Parathyroid adenoma (tissue), 2 donors: ENCODE measurements at regions not wholly inside any gene's neighbourhood (a gene's known extent, or its start where the extent isn't known, plus 50 kb on each side); places are given as distances from the start of the nearest gene placed in this dataset.

Experiments used
- H2AFZ ChIP-seq: fragments of 300-600 bp; sonication (generic); one replicate; pipeline ENCODE4 v1.7.0; 2017; ENCODE audit warnings: antibody characterized with exemption, mild to moderate bottlenecking
- H3K27ac ChIP-seq: fragments of 300-600 bp; sonication (generic); one replicate; pipeline ENCODE4 v1.7.0; 2017
- H3K27me3 ChIP-seq: fragments of 300-600 bp; sonication (generic); one replicate; pipeline ENCODE4 v1.7.0; 2017; ENCODE audit warnings: low read length; ENCODE audit not compliant: control insufficient read depth, insufficient read depth
- H3K36me3 ChIP-seq: fragments of 300-600 bp; sonication (generic); one replicate; pipeline ENCODE4 v1.7.0; 2017; ENCODE audit warnings: low read length; ENCODE audit not compliant: control insufficient read depth, insufficient read depth
- H3K4me1 ChIP-seq: fragments of 300-600 bp; sonication (generic); one replicate; pipeline ENCODE4 v1.7.0; 2017; ENCODE audit warnings: control low read depth
- H3K4me2 ChIP-seq: fragments of 300-600 bp; sonication (generic); one replicate; pipeline ENCODE4 v1.7.0; 2017; ENCODE audit warnings: low read length
- H3K4me3 ChIP-seq: fragments of 300-600 bp; sonication (generic); one replicate; pipeline ENCODE4 v1.7.0; 2017; ENCODE audit warnings: low read depth, low read length
- H3K79me2 ChIP-seq: fragments of 300-600 bp; sonication (generic); one replicate; pipeline ENCODE4 v1.7.0; 2017; ENCODE audit warnings: control low read depth
- H3K9ac ChIP-seq: fragments of 300-600 bp; sonication (generic); one replicate; pipeline ENCODE4 v1.7.0; 2017; ENCODE audit warnings: mild to moderate bottlenecking
- H3K9me3 ChIP-seq: fragments of 300-600 bp; sonication (generic); one replicate; pipeline ENCODE4 v1.7.0; 2017; ENCODE audit warnings: low read length; ENCODE audit not compliant: control insufficient read depth
- TF ChIP-seq, protein P1 (sequence below): fragments of 300-600 bp; sonication (generic); IDR thresholded peaks from one replicate; pipeline ENCODE4 v1.7.0; 2017; ENCODE audit warnings: antibody characterized with exemption, mild to moderate bottlenecking
- donor health status: primary hyperparathyroidism.

DNA sequence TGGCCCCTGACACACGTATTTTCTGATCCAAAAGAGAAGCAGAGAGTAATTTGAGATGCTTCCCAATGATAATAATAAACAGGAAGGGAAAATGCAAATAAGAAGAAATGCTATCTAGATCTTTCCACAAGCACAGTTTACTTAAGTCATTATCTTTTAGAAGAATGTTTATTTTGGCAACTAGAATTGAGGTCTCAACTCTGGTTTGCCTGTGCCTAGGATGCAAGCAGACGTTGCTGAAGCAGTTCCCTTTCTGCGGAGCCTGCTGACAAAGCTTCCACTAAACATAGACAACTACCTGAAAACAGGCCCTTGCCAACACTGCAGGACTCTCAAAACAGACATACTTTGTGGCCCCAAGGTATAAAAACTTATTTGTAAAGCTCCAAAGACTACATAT lies 315.8 kb upstream of the POM121L12 start:
- no peak overlapping the region for H3K9ac ChIP-seq
- H3K4me2 ChIP-seq: peak overlapping the region; percentile 15
- no peaks in the 10 kb centered on the region for H3K36me3 ChIP-seq
- TF ChIP-seq, protein P1, sequence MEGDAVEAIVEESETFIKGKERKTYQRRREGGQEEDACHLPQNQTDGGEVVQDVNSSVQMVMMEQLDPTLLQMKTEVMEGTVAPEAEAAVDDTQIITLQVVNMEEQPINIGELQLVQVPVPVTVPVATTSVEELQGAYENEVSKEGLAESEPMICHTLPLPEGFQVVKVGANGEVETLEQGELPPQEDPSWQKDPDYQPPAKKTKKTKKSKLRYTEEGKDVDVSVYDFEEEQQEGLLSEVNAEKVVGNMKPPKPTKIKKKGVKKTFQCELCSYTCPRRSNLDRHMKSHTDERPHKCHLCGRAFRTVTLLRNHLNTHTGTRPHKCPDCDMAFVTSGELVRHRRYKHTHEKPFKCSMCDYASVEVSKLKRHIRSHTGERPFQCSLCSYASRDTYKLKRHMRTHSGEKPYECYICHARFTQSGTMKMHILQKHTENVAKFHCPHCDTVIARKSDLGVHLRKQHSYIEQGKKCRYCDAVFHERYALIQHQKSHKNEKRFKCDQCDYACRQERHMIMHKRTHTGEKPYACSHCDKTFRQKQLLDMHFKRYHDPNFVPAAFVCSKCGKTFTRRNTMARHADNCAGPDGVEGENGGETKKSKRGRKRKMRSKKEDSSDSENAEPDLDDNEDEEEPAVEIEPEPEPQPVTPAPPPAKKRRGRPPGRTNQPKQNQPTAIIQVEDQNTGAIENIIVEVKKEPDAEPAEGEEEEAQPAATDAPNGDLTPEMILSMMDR: no peak
- no peaks in the 10 kb centered on the region for H3K79me2 ChIP-seq
- no peaks in the 10 kb centered on the region for H3K4me1 ChIP-seq
- no peaks in the 10 kb centered on the region for H3K27me3 ChIP-seq
- H3K9me3 ChIP-seq: no peaks in the 10 kb centered on the region
- no peak overlapping the region for H2AFZ ChIP-seq
- no peak overlapping the region for H3K4me3 ChIP-seq
- H3K27ac ChIP-seq: no peak overlapping the region

DNA sequence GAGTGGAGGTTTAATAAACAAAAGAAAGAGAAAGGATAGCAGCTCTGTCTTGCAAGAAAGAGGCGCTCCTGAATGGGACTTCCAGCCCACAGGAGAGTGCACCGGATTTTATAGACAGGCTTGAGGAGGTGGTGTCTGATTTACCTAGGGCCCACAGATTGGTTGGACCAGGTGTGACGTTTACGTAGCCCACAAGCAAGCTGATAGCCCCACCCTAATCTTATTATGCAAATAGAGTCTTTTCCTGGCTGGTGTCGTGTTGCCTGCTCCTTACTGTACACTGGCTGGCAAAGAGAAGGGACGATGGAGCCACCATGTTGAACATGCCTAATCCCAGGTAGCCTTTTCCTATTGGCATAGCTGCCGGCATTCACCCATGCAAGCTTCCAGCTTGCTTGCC lies 319.7 kb upstream of the POM121L12 start:
- no peak overlapping the region for H3K4me3 ChIP-seq
- peaks cover 4% of the 10 kb centered on the region for H3K9me3 ChIP-seq
- H2AFZ ChIP-seq: no peak overlapping the region
- H3K4me2 ChIP-seq: no peak overlapping the region
- no peak overlapping the region for H3K27ac ChIP-seq
- H3K4me1 ChIP-seq: no peaks in the 10 kb centered on the region
- H3K79me2 ChIP-seq: no peaks in the 10 kb centered on the region
- no peaks in the 10 kb centered on the region for H3K27me3 ChIP-seq
- no peak overlapping the region for H3K9ac ChIP-seq
- H3K36me3 ChIP-seq: no peaks in the 10 kb centered on the region
- TF ChIP-seq, protein P1: no peak

DNA sequence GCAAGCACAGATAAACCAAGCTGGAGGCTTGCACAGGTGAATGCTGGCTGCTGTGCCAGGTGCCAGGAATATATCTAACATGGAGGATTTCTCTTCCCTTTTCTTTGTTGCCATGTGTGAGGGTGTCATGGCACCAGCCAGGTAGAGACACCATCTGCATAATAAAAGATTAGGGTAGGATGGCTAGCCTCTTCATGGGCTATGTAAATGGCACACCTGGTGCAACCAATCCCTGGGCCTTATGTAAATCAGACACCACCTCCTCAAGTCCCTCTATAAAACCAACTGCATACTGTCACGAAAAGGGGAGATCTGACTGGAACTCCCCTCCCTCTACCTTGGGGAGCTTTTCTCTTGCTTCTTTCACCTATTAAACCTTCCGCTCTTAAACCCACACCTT lies 322.5 kb upstream of the POM121L12 start:
- TF ChIP-seq, protein P1: no peak
- Histone ChIP-seq H3K4me2 (no peak overlapping the region), H3K9me3 (peaks cover 4% of the 10 kb centered on the region), H3K4me3 (no peak overlapping the region), H3K4me1 (no peaks in the 10 kb centered on the region), H3K36me3 (no peaks in the 10 kb centered on the region), H3K27ac (no peak overlapping the region), H3K27me3 (no peaks in the 10 kb centered on the region), H2AFZ (no peak overlapping the region), H3K79me2 (no peaks in the 10 kb centered on the region), H3K9ac (no peak overlapping the region)

DNA sequence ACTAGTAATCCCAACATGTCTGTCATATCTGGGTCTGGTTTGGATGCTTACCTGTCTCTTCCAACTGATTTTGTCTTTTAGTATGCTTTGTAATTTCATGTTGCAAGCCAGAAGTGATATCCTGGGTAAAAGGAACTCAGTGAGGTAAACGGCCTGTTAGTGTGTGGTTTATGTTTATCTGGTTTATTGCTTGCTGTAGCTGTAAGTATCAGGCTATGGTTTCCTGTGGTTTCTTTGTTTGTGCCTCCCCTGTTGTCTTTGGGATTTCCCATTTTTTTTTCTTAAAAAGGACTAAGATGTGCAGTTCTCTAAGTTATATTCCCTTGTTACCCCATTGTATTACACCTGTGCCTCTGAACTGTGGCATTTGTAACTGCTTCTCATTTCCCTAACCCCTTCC lies 323.5 kb upstream of the POM121L12 start:
- Histone ChIP-seq H3K36me3 (no peaks in the 10 kb centered on the region), H3K4me1 (no peaks in the 10 kb centered on the region), H3K27me3 (no peaks in the 10 kb centered on the region), H3K9ac (no peak overlapping the region), H3K9me3 (peaks cover 4% of the 10 kb centered on the region), H2AFZ (no peak overlapping the region), H3K4me3 (no peak overlapping the region), H3K4me2 (no peak overlapping the region), H3K79me2 (no peaks in the 10 kb centered on the region), H3K27ac (no peak overlapping the region)
- TF ChIP-seq, protein P1: no peak

DNA sequence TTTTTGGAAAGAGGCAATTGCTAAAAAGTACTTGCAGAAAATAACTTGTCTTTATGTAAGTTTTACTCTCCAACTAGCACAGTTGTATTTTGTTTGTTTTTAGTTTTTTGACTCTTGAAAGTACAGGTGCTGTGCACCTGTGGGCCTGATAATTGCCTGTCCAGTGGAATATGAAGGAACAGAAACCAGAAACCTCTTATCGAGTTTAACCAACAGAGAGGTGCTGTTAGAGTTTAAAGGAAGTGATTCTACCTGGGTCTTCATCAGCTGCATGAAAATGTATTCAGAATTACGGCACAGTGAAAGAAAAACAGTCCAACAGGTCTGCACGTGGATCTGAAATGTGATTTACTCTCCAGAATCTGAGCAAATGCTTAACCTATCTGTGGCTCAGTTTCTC lies 326.6 kb upstream of the POM121L12 start:
- no peak overlapping the region for H3K27ac ChIP-seq
- no peak overlapping the region for H3K4me2 ChIP-seq
- no peaks in the 10 kb centered on the region for H3K79me2 ChIP-seq
- H3K4me1 ChIP-seq: no peaks in the 10 kb centered on the region
- no peaks in the 10 kb centered on the region for H3K27me3 ChIP-seq
- H3K9ac ChIP-seq: no peak overlapping the region
- H3K4me3 ChIP-seq: no peak overlapping the region
- H3K9me3 ChIP-seq: peaks cover 4% of the 10 kb centered on the region
- H3K36me3 ChIP-seq: no peaks in the 10 kb centered on the region
- H2AFZ ChIP-seq: no peak overlapping the region
- TF ChIP-seq, protein P1: no peak
